DND-41 (cell line): ENCODE measurements at regions not wholly inside any gene's neighbourhood (a gene's known extent, or its start where the extent isn't known, plus 50 kb on each side); places are given as distances from the start of the nearest gene placed in this dataset.

Source experiments
- ATAC-seq: fragments of 200-7000 bp; cut with Tn5 transposase; 3 replicates; pipeline ENCODE4 v1.9.1; 2021; ENCODE audit warnings: low read depth; ENCODE audit not compliant: insufficient read depth
- DNase-seq: peaks from one replicate; pipeline ENCODE4 v3.0.0-alpha.2; 2020
- H2AFZ ChIP-seq: 2 replicates; pipeline ENCODE4 v1.6.0; 2012; ENCODE audit warnings: low read depth, low read length
- H3K27ac ChIP-seq: 2 replicates; pipeline ENCODE4 v1.5.1; 2012; ENCODE audit warnings: low read length, inconsistent platforms
- H3K27me3 ChIP-seq: fragments of 200-600 bp; sonication (generic); 2 replicates; pipeline ENCODE4 v1.6.0; 2012; ENCODE audit warnings: low read length, mild to moderate bottlenecking, inconsistent platforms; ENCODE audit not compliant: insufficient read depth, poor library complexity
- H3K36me3 ChIP-seq: 2 replicates; pipeline ENCODE4 v1.5.1; 2012; ENCODE audit warnings: low read length, inconsistent platforms; ENCODE audit not compliant: insufficient read depth
- H3K4me1 ChIP-seq: 2 replicates; pipeline ENCODE4 v1.5.1; 2012; ENCODE audit warnings: mild to moderate bottlenecking, low read length; ENCODE audit not compliant: insufficient read depth
- H3K4me2 ChIP-seq: 2 replicates; pipeline ENCODE4 v1.6.0; 2012; ENCODE audit warnings: mild to moderate bottlenecking, moderate library complexity, low read length, inconsistent platforms; ENCODE audit not compliant: insufficient read depth
- H3K4me3 ChIP-seq, 2 experiments: fragments of 200-600 bp in 1 of 2; shearing (Covaris generic) in 1 of 2; 2 replicates each; pipeline ENCODE4 v1.5.1; 2012 to 2016; ENCODE audit warnings: inconsistent platforms in 2 of 2, low read length in 2 of 2, mild to moderate bottlenecking in 2 of 2, low read depth in 1 of 2, moderate library complexity in 1 of 2
- H3K79me2 ChIP-seq: 2 replicates; pipeline ENCODE4 v1.6.0; 2012; ENCODE audit warnings: low read length, inconsistent platforms; ENCODE audit not compliant: insufficient read depth
- H3K9ac ChIP-seq: 2 replicates; pipeline ENCODE4 v1.6.0; 2012; ENCODE audit warnings: low read depth, mild to moderate bottlenecking, inconsistent platforms, low read length, moderate library complexity
- H3K9me3 ChIP-seq: 2 replicates; pipeline ENCODE4 v1.5.1; 2012; ENCODE audit warnings: low read length, moderate library complexity, mild to moderate bottlenecking, inconsistent platforms; ENCODE audit not compliant: insufficient read depth, severe bottlenecking
- H4K20me1 ChIP-seq: 2 replicates; pipeline ENCODE4 v1.6.0; 2012; ENCODE audit warnings: low read length; ENCODE audit not compliant: insufficient read depth
- CTCF ChIP-seq: IDR thresholded peaks from 2 replicates; pipeline ENCODE4 v1.5.1; 2012; ENCODE audit warnings: borderline replicate concordance, low read length, moderate library complexity, mild to moderate bottlenecking; ENCODE audit not compliant: poor library complexity, severe bottlenecking; ENCODE audit errors: extremely low read depth
- EZH2 ChIP-seq: IDR thresholded peaks from 3 replicates; pipeline ENCODE4 v1.6.1; 2012; ENCODE audit warnings: borderline replicate concordance, low read depth, mild to moderate bottlenecking, moderate library complexity, low read length, inconsistent platforms; ENCODE audit not compliant: severe bottlenecking

GRCh38 chr22:34239421-34239820 lies 319.1 kb upstream of the LARGE1 start:
- H3K9ac ChIP-seq, result no peak overlapping the region
- DNase-seq (no peak), ATAC-seq (no peak)
- peaks cover 13% of the 10 kb centered on the region for H3K4me1 ChIP-seq
- H3K4me2 ChIP-seq, result no peak overlapping the region
- no peak for TF ChIP-seq CTCF
- no peak for TF ChIP-seq EZH2
- no peak overlapping the region; the same call in 1 of the 2 replicates for H3K27ac ChIP-seq
- H4K20me1 ChIP-seq, result no peaks in the 10 kb centered on the region
- no peaks in the 10 kb centered on the region for H3K27me3 ChIP-seq
- H3K36me3 ChIP-seq, result no peaks in the 10 kb centered on the region
- no peaks in the 10 kb centered on the region for H3K9me3 ChIP-seq
- no peaks in the 10 kb centered on the region for H3K79me2 ChIP-seq
- H3K4me3 ChIP-seq, result no peak overlapping the region
- H2AFZ ChIP-seq, result no peak overlapping the region

- H3K4me2 ChIP-seq, result no peak overlapping the region
- H3K9me3 ChIP-seq, result no peaks in the 10 kb centered on the region
- H3K4me1 ChIP-seq, result peaks cover 10% of the 10 kb centered on the region
- H3K36me3 ChIP-seq, result no peaks in the 10 kb centered on the region
- no peaks in the 10 kb centered on the region for H4K20me1 ChIP-seq
- no peak overlapping the region for H3K27ac ChIP-seq
- no peak overlapping the region for H3K9ac ChIP-seq
- no peak overlapping the region for H2AFZ ChIP-seq
- no peaks in the 10 kb centered on the region for H3K79me2 ChIP-seq
- ATAC-seq (no peak), DNase-seq (no peak)
- H3K4me3 ChIP-seq, result no peak overlapping the region
- no peak for TF ChIP-seq CTCF
- no peak for TF ChIP-seq EZH2
- H3K27me3 ChIP-seq, result no peaks in the 10 kb centered on the region
These were observed 322.7 kb upstream of the LARGE1 start for GRCh38 chr22:34243023-34243422.

- Histone ChIP-seq H3K27ac (no peak overlapping the region), H3K4me2 (no peak overlapping the region), H3K27me3 (no peaks in the 10 kb centered on the region), H4K20me1 (no peaks in the 10 kb centered on the region), H3K36me3 (no peaks in the 10 kb centered on the region), H2AFZ (no peak overlapping the region), H3K4me3 (no peak overlapping the region), H3K79me2 (no peaks in the 10 kb centered on the region), H3K9me3 (peaks cover 3% of the 10 kb centered on the region), H3K4me1 (no peaks in the 10 kb centered on the region), H3K9ac (no peak overlapping the region)
- TF ChIP-seq EZH2 (no peak), CTCF (no peak)
- DNase-seq (no peak), ATAC-seq (no peak)
These were observed 334.8 kb upstream of the LARGE1 start for GRCh38 chr22:34255042-34255441.

GRCh38 chr22:34278121-34278520 lies 357.8 kb upstream of the LARGE1 start:
- TF ChIP-seq CTCF (no peak), EZH2 (no peak)
- Histone ChIP-seq H3K9me3 (no peaks in the 10 kb centered on the region), H3K27me3 (no peaks in the 10 kb centered on the region), H3K79me2 (no peaks in the 10 kb centered on the region), H2AFZ (no peak overlapping the region), H4K20me1 (no peaks in the 10 kb centered on the region), H3K4me2 (no peak overlapping the region), H3K27ac (no peak overlapping the region), H3K36me3 (no peaks in the 10 kb centered on the region), H3K9ac (no peak overlapping the region), H3K4me1 (peaks cover 7% of the 10 kb centered on the region), H3K4me3 (no peak overlapping the region)
- DNase-seq (no peak), ATAC-seq (no peak)
